ENCODE measurements at regions not wholly inside any gene's neighbourhood (a gene's known extent, or its start where the extent isn't known, plus 50 kb on each side); places are given as distances from the start of the nearest gene placed in this dataset.

GRCh38 chr13:81048026-81048461 is 707.1 kb upstream of the SPRY2 start:
- H3K36me3 ChIP-seq (ENCODE audit: insufficient read depth): no peaks in the 10 kb centered on the region
- H3K27ac ChIP-seq (ENCODE audit: low read depth): no peak overlapping the region
- H2AFZ ChIP-seq: peak overlapping the region; percentile 80; the same call in 1 of the 2 replicates
- no peak overlapping the region for H3K4me2 ChIP-seq
- Mint-ChIP-seq H3K9me3 (no peaks in the 10 kb centered on the region), H3K4me3 (no peak overlapping the region), H3K27ac (no peak overlapping the region), H3K4me1 (no peaks in the 10 kb centered on the region), H3K27me3 (ENCODE audit: insufficient read depth, low read depth, poor library complexity) (no peaks in the 10 kb centered on the region), H3K36me3 (ENCODE audit: low read depth) (no peaks in the 10 kb centered on the region)
- ATAC-seq: no peak
- H3K4me3 ChIP-seq: no peak overlapping the region
- H3K27me3 ChIP-seq (ENCODE audit: insufficient read depth): no peaks in the 10 kb centered on the region
- H3K4me1 ChIP-seq (ENCODE audit: insufficient read depth): no peaks in the 10 kb centered on the region
- no peak for DNase-seq (ENCODE audit: low spot score)
- no peaks in the 10 kb centered on the region for H3F3A ChIP-seq (replicated peaks; ENCODE audit: low read depth)
- no peaks in the 10 kb centered on the region for H4K20me1 ChIP-seq (replicated peaks; ENCODE audit: insufficient read depth)
- H3K9me2 ChIP-seq (ENCODE audit: insufficient read depth): no peaks in the 10 kb centered on the region
- no peak for TF ChIP-seq POLR2AphosphoS5 (IDR thresholded peaks at IDR 0.05; ENCODE audit: low read depth)
- TF ChIP-seq NANOG (IDR thresholded peaks at IDR 0.05; ENCODE audit: borderline replicate concordance): no peak
- TF ChIP-seq, protein P1, sequence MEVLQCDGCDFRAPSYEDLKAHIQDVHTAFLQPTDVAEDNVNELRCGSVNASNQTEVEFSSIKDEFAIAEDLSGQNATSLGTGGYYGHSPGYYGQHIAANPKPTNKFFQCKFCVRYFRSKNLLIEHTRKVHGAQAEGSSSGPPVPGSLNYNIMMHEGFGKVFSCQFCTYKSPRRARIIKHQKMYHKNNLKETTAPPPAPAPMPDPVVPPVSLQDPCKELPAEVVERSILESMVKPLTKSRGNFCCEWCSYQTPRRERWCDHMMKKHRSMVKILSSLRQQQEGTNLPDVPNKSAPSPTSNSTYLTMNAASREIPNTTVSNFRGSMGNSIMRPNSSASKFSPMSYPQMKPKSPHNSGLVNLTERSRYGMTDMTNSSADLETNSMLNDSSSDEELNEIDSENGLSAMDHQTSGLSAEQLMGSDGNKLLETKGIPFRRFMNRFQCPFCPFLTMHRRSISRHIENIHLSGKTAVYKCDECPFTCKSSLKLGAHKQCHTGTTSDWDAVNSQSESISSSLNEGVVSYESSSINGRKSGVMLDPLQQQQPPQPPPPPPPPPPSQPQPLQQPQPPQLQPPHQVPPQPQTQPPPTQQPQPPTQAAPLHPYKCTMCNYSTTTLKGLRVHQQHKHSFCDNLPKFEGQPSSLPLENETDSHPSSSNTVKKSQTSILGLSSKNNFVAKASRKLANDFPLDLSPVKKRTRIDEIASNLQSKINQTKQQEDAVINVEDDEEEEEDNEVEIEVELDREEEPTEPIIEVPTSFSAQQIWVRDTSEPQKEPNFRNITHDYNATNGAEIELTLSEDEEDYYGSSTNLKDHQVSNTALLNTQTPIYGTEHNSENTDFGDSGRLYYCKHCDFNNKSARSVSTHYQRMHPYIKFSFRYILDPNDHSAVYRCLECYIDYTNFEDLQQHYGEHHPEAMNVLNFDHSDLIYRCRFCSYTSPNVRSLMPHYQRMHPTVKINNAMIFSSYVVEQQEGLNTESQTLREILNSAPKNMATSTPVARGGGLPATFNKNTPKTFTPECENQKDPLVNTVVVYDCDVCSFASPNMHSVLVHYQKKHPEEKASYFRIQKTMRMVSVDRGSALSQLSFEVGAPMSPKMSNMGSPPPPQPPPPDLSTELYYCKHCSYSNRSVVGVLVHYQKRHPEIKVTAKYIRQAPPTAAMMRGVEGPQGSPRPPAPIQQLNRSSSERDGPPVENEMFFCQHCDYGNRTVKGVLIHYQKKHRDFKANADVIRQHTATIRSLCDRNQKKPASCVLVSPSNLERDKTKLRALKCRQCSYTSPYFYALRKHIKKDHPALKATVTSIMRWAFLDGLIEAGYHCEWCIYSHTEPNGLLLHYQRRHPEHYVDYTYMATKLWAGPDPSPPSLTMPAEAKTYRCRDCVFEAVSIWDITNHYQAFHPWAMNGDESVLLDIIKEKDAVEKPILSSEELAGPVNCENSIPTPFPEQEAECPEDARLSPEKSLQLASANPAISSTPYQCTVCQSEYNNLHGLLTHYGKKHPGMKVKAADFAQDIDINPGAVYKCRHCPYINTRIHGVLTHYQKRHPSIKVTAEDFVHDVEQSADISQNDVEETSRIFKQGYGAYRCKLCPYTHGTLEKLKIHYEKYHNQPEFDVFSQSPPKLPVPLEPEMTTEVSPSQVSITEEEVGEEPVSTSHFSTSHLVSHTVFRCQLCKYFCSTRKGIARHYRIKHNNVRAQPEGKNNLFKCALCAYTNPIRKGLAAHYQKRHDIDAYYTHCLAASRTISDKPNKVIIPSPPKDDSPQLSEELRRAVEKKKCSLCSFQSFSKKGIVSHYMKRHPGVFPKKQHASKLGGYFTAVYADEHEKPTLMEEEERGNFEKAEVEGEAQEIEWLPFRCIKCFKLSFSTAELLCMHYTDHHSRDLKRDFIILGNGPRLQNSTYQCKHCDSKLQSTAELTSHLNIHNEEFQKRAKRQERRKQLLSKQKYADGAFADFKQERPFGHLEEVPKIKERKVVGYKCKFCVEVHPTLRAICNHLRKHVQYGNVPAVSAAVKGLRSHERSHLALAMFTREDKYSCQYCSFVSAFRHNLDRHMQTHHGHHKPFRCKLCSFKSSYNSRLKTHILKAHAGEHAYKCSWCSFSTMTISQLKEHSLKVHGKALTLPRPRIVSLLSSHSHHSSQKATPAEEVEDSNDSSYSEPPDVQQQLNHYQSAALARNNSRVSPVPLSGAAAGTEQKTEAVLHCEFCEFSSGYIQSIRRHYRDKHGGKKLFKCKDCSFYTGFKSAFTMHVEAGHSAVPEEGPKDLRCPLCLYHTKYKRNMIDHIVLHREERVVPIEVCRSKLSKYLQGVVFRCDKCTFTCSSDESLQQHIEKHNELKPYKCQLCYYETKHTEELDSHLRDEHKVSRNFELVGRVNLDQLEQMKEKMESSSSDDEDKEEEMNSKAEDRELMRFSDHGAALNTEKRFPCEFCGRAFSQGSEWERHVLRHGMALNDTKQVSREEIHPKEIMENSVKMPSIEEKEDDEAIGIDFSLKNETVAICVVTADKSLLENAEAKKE (CRISPR knock-in tag; IDR thresholded peaks at IDR 0.05): no peak
- no peak for TF ChIP-seq CREB1 (CRISPR knock-in tag; IDR thresholded peaks at IDR 0.05; ENCODE audit: low read depth)
- no peak for TF ChIP-seq EZH2phosphoT487 (IDR thresholded peaks at IDR 0.05; ENCODE audit: unreplicated experiment)
- TF ChIP-seq STAT1 (IDR thresholded peaks at IDR 0.05; ENCODE audit: unreplicated experiment): no peak
- no peak for TF ChIP-seq ETS1 (IDR thresholded peaks at IDR 0.05)
- TF ChIP-seq ZNF114 (CRISPR knock-in tag; IDR thresholded peaks at IDR 0.05): no peak
- no peak for TF ChIP-seq EZH2 (IDR thresholded peaks at IDR 0.05; ENCODE audit: low read depth, unreplicated experiment)
- TF ChIP-seq REST (IDR thresholded peaks at IDR 0.05; ENCODE audit: unreplicated experiment): no peak
- no peak for TF ChIP-seq JUNB (IDR thresholded peaks at IDR 0.05; ENCODE audit: unreplicated experiment)
- no peak for TF ChIP-seq ZNF331 (CRISPR knock-in tag; IDR thresholded peaks at IDR 0.05; ENCODE audit: low read depth)
- TF ChIP-seq, protein P2, sequence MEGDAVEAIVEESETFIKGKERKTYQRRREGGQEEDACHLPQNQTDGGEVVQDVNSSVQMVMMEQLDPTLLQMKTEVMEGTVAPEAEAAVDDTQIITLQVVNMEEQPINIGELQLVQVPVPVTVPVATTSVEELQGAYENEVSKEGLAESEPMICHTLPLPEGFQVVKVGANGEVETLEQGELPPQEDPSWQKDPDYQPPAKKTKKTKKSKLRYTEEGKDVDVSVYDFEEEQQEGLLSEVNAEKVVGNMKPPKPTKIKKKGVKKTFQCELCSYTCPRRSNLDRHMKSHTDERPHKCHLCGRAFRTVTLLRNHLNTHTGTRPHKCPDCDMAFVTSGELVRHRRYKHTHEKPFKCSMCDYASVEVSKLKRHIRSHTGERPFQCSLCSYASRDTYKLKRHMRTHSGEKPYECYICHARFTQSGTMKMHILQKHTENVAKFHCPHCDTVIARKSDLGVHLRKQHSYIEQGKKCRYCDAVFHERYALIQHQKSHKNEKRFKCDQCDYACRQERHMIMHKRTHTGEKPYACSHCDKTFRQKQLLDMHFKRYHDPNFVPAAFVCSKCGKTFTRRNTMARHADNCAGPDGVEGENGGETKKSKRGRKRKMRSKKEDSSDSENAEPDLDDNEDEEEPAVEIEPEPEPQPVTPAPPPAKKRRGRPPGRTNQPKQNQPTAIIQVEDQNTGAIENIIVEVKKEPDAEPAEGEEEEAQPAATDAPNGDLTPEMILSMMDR (conservative IDR thresholded peaks at IDR 0.05; ENCODE audit: low read depth in 2 of 2): no peak
- H3K79me2 ChIP-seq (replicated peaks; ENCODE audit: insufficient read depth): no peaks in the 10 kb centered on the region
